Pancreas (tissue), 10 donors: ENCODE measurements at regions not wholly inside any gene's neighbourhood (a gene's known extent, or its start where the extent isn't known, plus 50 kb on each side); places are given as distances from the start of the nearest gene placed in this dataset.

ENCODE experiments used
- ATAC-seq, 4 donors: fragments of 200-7000 bp; cut with Tn5 transposase; one replicate each; pipeline versions ENCODE4 v1.8.0 to v1.9.1; 2020; ENCODE audit warnings: mild to moderate bottlenecking in 4 of 4, moderate library complexity in 4 of 4
- DNase-seq, 6 donors: peaks; one replicate each; pipeline ENCODE4 v3.0.0-alpha.2; 2020
- FAIRE-seq: peaks from 2 replicates; lab custom pipeline; 2012; peaks lifted over from hg19 to GRCh38; lab: Jason Lieb, UNC
- H3K27ac ChIP-seq, 4 donors: fragments of 200-600 bp; sonication (generic); 1 replicate in 3 of 4; 2 replicates in 1 of 4; pipeline versions ENCODE4 v1.5.0 to v1.8.0; 2020
- H3K27me3 ChIP-seq, 4 donors: fragments of 200-600 bp; one replicate each; pipeline ENCODE4 v1.8.0; 2021
- H3K36me3 ChIP-seq, 3 donors: fragments of 200-600 bp; sonication (generic) in 1 of 3; one replicate each; pipeline versions ENCODE4 v1.5.0 to v1.8.0; 2020 to 2021
- H3K4me1 ChIP-seq, 3 donors: fragments of 200-600 bp; one replicate each; pipeline ENCODE4 v1.8.0; 2021
- H3K4me3 ChIP-seq, 4 donors: fragments of 200-600 bp; sonication (generic) in 2 of 4; one replicate each; pipeline versions ENCODE4 v1.5.0 to v1.8.0; 2020 to 2021
- H3K9me3 ChIP-seq, 4 donors: fragments of 200-600 bp; one replicate each; pipeline ENCODE4 v1.8.0; 2021
- CTCF ChIP-seq, 4 donors: fragments of 200-600 bp; sonication (generic) in 3 of 4; IDR thresholded peaks; one replicate each; pipeline versions ENCODE4 v1.5.0 to v1.8.0; 2021; ENCODE audit warnings: antibody characterized with exemption in 4 of 4
- WGBS, 2 donors: extraction: QIAGEN DNeasy Blood & Tissue Kit; methylation state at CpG; one replicate each; pipeline ENCODE4 v1.1.7; 2013; 5-methylcytosine and 5-hydroxymethylcytosine counted together
- intact Hi-C, 3 donors: fragments of 100-400 bp; cut with DNase I; formaldehyde crosslinking; loops; one replicate each; pipeline versions ENCODE4 v1.11.1 to v1.14.2; 2022
- donor health status: healthy with polysubstance abuse.
- donor health status: DM: no; HTN: no; CAD: no; lungs with moderate emphysema.
- donor health status: DM: no; HTN: no; CAD: no.
- donor health status: control.
- donor health status: control.
- donor health status: Bipolar disorder and iron deficiency.
- donor health status: DM: yes; HTN: yes; CAD: no.
- donor health status: DM: no; HTN: no; CAD: no.
- donor health status: DM: no; HTN: no; CAD: no.
- donor health status: DM: yes; HTN: yes; CAD: no.

- H3K27me3 ChIP-seq = no peaks in the 10 kb centered on the region
- no peak for TF ChIP-seq CTCF (IDR thresholded peaks at IDR 0.05)
- H3K27ac ChIP-seq = no peak overlapping the region
- H3K4me3 ChIP-seq = no peak overlapping the region
- FAIRE-seq (no peak), ATAC-seq (no peak), DNase-seq (no peak)
- H3K9me3 ChIP-seq = no peaks in the 10 kb centered on the region
- 84 to 90% methylated on average over 3 of the region's 3 CpGs for whole genome bisulfite sequencing, 2 donors
- intact Hi-C loops = no loop called here
- no peaks in the 10 kb centered on the region for H3K4me1 ChIP-seq
- no peaks in the 10 kb centered on the region for H3K36me3 ChIP-seq
Measured at GRCh38 chr3:43958973-43959372, 268.2 kb downstream of the ABHD5 start.

- H3K27me3 ChIP-seq = no peaks in the 10 kb centered on the region
- no peak for FAIRE-seq
- intact Hi-C loops = no loop called here
Measured at GRCh38 chr3:43959498-43960447, 269.0 kb downstream of the ABHD5 start.

GRCh38 chr3:43960448-43960840 lies 269.7 kb downstream of the ABHD5 start:
- WGBS, 2 donors = 45 to 52% methylated on average over 3 of the region's 3 CpGs
- intact Hi-C loops = no loop called here

More at GRCh38 chr3:43959498-43960447, 269.0 kb downstream of the ABHD5 start:
- 70 to 71% methylated on average over 10 of the region's 10 CpGs for WGBS, 2 donors
- DNase-seq (no peak), ATAC-seq (no peak)
- H3K27ac ChIP-seq = no peak overlapping the region
- H3K9me3 ChIP-seq = no peaks in the 10 kb centered on the region
- no peak for TF ChIP-seq CTCF (IDR thresholded peaks at IDR 0.05)
- no peak overlapping the region for H3K4me3 ChIP-seq
- no peaks in the 10 kb centered on the region for H3K36me3 ChIP-seq
- H3K4me1 ChIP-seq = no peaks in the 10 kb centered on the region

GRCh38 chr3:43962043-43962442 lies 271.3 kb downstream of the ABHD5 start:
- no peak for ATAC-seq

More at GRCh38 chr3:43960448-43960840, 269.7 kb downstream of the ABHD5 start:
- H3K27ac ChIP-seq = no peak overlapping the region
- H3K4me3 ChIP-seq = no peak overlapping the region
- ATAC-seq (no peak), FAIRE-seq (no peak), DNase-seq (no peak)
- no peaks in the 10 kb centered on the region for H3K4me1 ChIP-seq
- no peak for TF ChIP-seq CTCF (IDR thresholded peaks at IDR 0.05)
- H3K27me3 ChIP-seq = no peaks in the 10 kb centered on the region
- no peaks in the 10 kb centered on the region for H3K36me3 ChIP-seq
- no peaks in the 10 kb centered on the region for H3K9me3 ChIP-seq

More at GRCh38 chr3:43962043-43962442, 271.3 kb downstream of the ABHD5 start:
- Histone ChIP-seq H3K27ac (no peak overlapping the region), H3K27me3 (no peaks in the 10 kb centered on the region), H3K9me3 (no peaks in the 10 kb centered on the region), H3K4me3 (no peak overlapping the region), H3K4me1 (no peaks in the 10 kb centered on the region), H3K36me3 (no peaks in the 10 kb centered on the region)
- no peak for DNase-seq
- FAIRE-seq = no peak
- WGBS, 2 donors = 83 to 91% methylated on average over 2 of the region's 2 CpGs
- no peak for TF ChIP-seq CTCF (IDR thresholded peaks at IDR 0.05)
- intact Hi-C loops = no loop called here
